Heart right ventricle (tissue), 16 donors: ENCODE measurements at regions not wholly inside any gene's neighbourhood (a gene's known extent, or its start where the extent isn't known, plus 50 kb on each side); places are given as distances from the start of the nearest gene placed in this dataset.
A peak's percentile ranks its signal among the peaks of the same experiment; 100 is the strongest.
"Not testable (repeated sequence)": the region's sequence is repeated elsewhere in the genome, so short reads cannot be mapped to it uniquely, and the experiment has no call there.

Experiments
- ATAC-seq, 8 donors: fragments of 200-7000 bp; cut with Tn5 transposase; one replicate each; pipeline ENCODE4 v1.9.1; 2020; ENCODE audit warnings: mild to moderate bottlenecking in 8 of 8, moderate library complexity in 8 of 8, moderate number of reproducible peaks in 1 of 8
- DNase-seq, 2 donors: peaks; one replicate each; pipeline ENCODE4 v3.0.0-alpha.2; 2020
- H3K27ac ChIP-seq, 10 donors: fragments of 200-600 bp; sonication (generic) in 2 of 10; one replicate each; pipeline versions ENCODE4 v1.5.0 to v1.8.0; 2020 to 2022; ENCODE audit warnings: mild to moderate bottlenecking in 3 of 10
- H3K27me3 ChIP-seq, 7 donors: fragments of 200-600 bp; one replicate each; pipeline ENCODE4 v1.8.0; 2021 to 2022; ENCODE audit warnings: mild to moderate bottlenecking in 2 of 7
- H3K36me3 ChIP-seq, 9 donors: fragments of 200-600 bp; sonication (generic) in 1 of 9; one replicate each; pipeline versions ENCODE4 v1.5.0 to v1.8.0; 2020 to 2022; ENCODE audit warnings: mild to moderate bottlenecking in 2 of 9
- H3K4me1 ChIP-seq, 9 donors: fragments of 200-600 bp; sonication (generic) in 1 of 9; one replicate each; pipeline versions ENCODE4 v1.5.0 to v1.8.0; 2020 to 2022; ENCODE audit warnings: mild to moderate bottlenecking in 4 of 9
- H3K4me3 ChIP-seq, 10 donors: fragments of 200-600 bp; sonication (generic) in 2 of 10; one replicate each; pipeline versions ENCODE4 v1.5.0 to v1.8.0; 2020 to 2022; ENCODE audit warnings: mild to moderate bottlenecking in 7 of 10, moderate library complexity in 2 of 10
- H3K9me3 ChIP-seq, 11 donors: fragments of 200-600 bp in 10 of 11; sonication (generic) in 2 of 11; one replicate each; pipeline versions ENCODE4 v1.5.0 to v1.8.0; 2013 to 2022; ENCODE audit warnings: mild to moderate bottlenecking in 2 of 11, control low read depth in 1 of 11, moderate library complexity in 1 of 11
- CTCF ChIP-seq, 9 donors: fragments of 200-600 bp; sonication (generic) in 2 of 9; IDR thresholded peaks; one replicate each; pipeline versions ENCODE4 v1.5.0 to v1.8.0; 2021 to 2022; ENCODE audit warnings: antibody characterized with exemption in 9 of 9, mild to moderate bottlenecking in 5 of 9, moderate library complexity in 1 of 9
- WGBS, 2 donors: extraction: QIAGEN DNeasy Blood & Tissue Kit; methylation state at CpG; one replicate each; pipeline ENCODE4 v1.1.7; 2013; ENCODE audit warnings: inconsistent platforms in 1 of 2; 5-methylcytosine and 5-hydroxymethylcytosine counted together
- intact Hi-C, 10 donors: fragments of 100-400 bp; cut with DNase I; formaldehyde crosslinking; loops; one replicate each; pipeline versions ENCODE4 v1.11.1 to v1.14.2; 2022
- donor health status: Arrhythmogenic right ventricular cardiomyopathy.
- donor health status: ischemic (EF 13 %, LVEDD 7.1; RV severe dilation, severe dysfunction).
- donor health status: healthy with polysubstance abuse.
- donor health status: DM: no; HTN: yes; CAD: no.
- donor health status: DM: no; HTN: no; CAD: no.
- donor health status: ischemic (EF 25% LVEDD 6.9; RV normal size, moderate dysfunction).
- donor health status: ischemic (EF 25% LVEDD 5.7; RV mildly dilated, moderate dysfunction).
- donor health status: healthy.
- donor health status: DM: yes; HTN: yes; CAD: no.
- donor health status: Ischemic cardiomyopathy.
- donor health status: ischemic (EF 35%, LVEDD 5.7; RV mildly dilated, moderate dysfunction).
- donor health status: nonischemic (EF 11% LVEDD 7.7; RV severe dilation, severe dysfunction).
- donor health status: DM: yes; HTN: yes; CAD: no.
- donor health status: PGD.
- donor health status: ischemic (EF 29% LVEDD 5.4; RV normal size, mild dysfunction).
- donor health status: nonischemic (EF 23%, LVEDD 6.1; RV moderate dilation, normal function).

GRCh38 chr18:34951625-34952379 is 89.4 kb upstream of the MAPRE2 start:
- Histone ChIP-seq H3K4me1 (peaks cover 0 to 12% (median 0%) of the 10 kb centered on the region in 9 donors), H3K27ac (no peak overlapping the region), H3K4me3 (no peak overlapping the region), H3K27me3 (no peaks in the 10 kb centered on the region), H3K9me3 (peaks cover 0 to 4% (median 0%) of the 10 kb centered on the region in 11 donors), H3K36me3 (no peaks in the 10 kb centered on the region)
- DNase-seq (no peak), ATAC-seq (no peak)
- TF ChIP-seq CTCF (IDR thresholded peaks at IDR 0.05): no peak
- WGBS, 2 donors: 94 to 99% methylated on average over 6 of the region's 6 CpGs
- intact Hi-C loops: no loop called here

- 89% methylated on average over 2 of the region's 2 CpGs for WGBS, 2 donors
- Histone ChIP-seq H3K27ac (no peak overlapping the region), H3K9me3 (peaks cover 0 to 4% (median 0%) of the 10 kb centered on the region in 11 donors), H3K36me3 (no peaks in the 10 kb centered on the region), H3K4me3 (no peak overlapping the region), H3K4me1 (peaks cover 0 to 17% (median 7%) of the 10 kb centered on the region in 9 donors), H3K27me3 (no peaks in the 10 kb centered on the region)
- DNase-seq (no peak), ATAC-seq (no peak)
- no peak for TF ChIP-seq CTCF (IDR thresholded peaks at IDR 0.05)
- intact Hi-C loops: no loop called here
Observed at GRCh38 chr18:34953212-34953611, 88.0 kb upstream of the MAPRE2 start.

- H3K27me3 ChIP-seq, ATAC-seq, DNase-seq, H3K4me3 ChIP-seq, H3K36me3 ChIP-seq, H3K9me3 ChIP-seq, H3K27ac ChIP-seq, intact Hi-C loops: not testable (repeated sequence)
- peaks cover 0 to 17% (median 7%) of the 10 kb centered on the region in 9 donors for H3K4me1 ChIP-seq
Observed at GRCh38 chr18:34955494-34955893, 85.7 kb upstream of the MAPRE2 start.

GRCh38 chr18:34956663-34957062 is 84.5 kb upstream of the MAPRE2 start:
- DNase-seq: no peak
- Histone ChIP-seq H3K27ac (peak overlapping the region in 8 of 10 donors; percentile 11 to 68 (median 38)), H3K4me3 (no peak overlapping the region), H3K27me3 (no peaks in the 10 kb centered on the region), H3K36me3 (no peaks in the 10 kb centered on the region), H3K9me3 (peaks cover 0 to 4% (median 0%) of the 10 kb centered on the region in 11 donors), H3K4me1 (peaks cover 0 to 17% (median 7%) of the 10 kb centered on the region in 9 donors)
- peak in 6 of 8 donors; percentile 10 to 86 (median 72) for ATAC-seq
- intact Hi-C loops: no loop called here
- TF ChIP-seq CTCF (IDR thresholded peaks at IDR 0.05): no peak
